Keratinocyte (primary cell): ENCODE measurements at regions not wholly inside any gene's neighbourhood (a gene's known extent, or its start where the extent isn't known, plus 50 kb on each side); places are given as distances from the start of the nearest gene placed in this dataset.

Source experiments
- DNase-seq: peaks from one replicate; pipeline ENCODE4 v3.0.0-alpha.2; 2011; ENCODE audit warnings: low read depth, missing footprints, low spot score
- FAIRE-seq: peaks from 2 replicates; lab custom pipeline; 2011; peaks lifted over from hg19 to GRCh38; lab: Jason Lieb, UNC
- H2AFZ ChIP-seq: 2 replicates; pipeline ENCODE4 v1.6.0; 2012; ENCODE audit warnings: low read length, control low read depth, inconsistent platforms; ENCODE audit not compliant: control insufficient read depth
- H3K27ac ChIP-seq: 2 replicates; pipeline ENCODE4 v1.5.1; 2011; ENCODE audit warnings: low read length; ENCODE audit not compliant: control insufficient read depth, insufficient read depth
- H3K27me3 ChIP-seq: 3 replicates; pipeline ENCODE4 v1.6.0; 2011; ENCODE audit warnings: low read length; ENCODE audit not compliant: control insufficient read depth, insufficient read depth; ENCODE audit errors: extremely low read depth
- H3K36me3 ChIP-seq, 2 experiments: 2 replicates in 1 of 2; 3 replicates in 1 of 2; pipeline ENCODE4 v1.5.1; 2011; ENCODE audit warnings: low read length in 2 of 2, mild to moderate bottlenecking in 1 of 2; ENCODE audit not compliant: control insufficient read depth in 2 of 2, insufficient read depth in 2 of 2; ENCODE audit errors: extremely low read depth in 1 of 2
- H3K4me1 ChIP-seq: 3 replicates; pipeline ENCODE4 v1.5.1; 2011; ENCODE audit warnings: low read length; ENCODE audit not compliant: control insufficient read depth, insufficient read depth; ENCODE audit errors: extremely low read depth
- H3K4me2 ChIP-seq: 3 replicates; pipeline ENCODE4 v1.6.0; 2011; ENCODE audit warnings: low read depth, low read length; ENCODE audit not compliant: control insufficient read depth, insufficient read depth; ENCODE audit errors: extremely low read depth
- H3K4me3 ChIP-seq, 3 experiments: fragments of 200-600 bp in 1 of 3; sonication (generic) in 1 of 3; 2 replicates in 2 of 3; 3 replicates in 1 of 3; pipeline ENCODE4 v1.5.1; 2011 to 2016; ENCODE audit warnings: low read length in 3 of 3, mild to moderate bottlenecking in 3 of 3, control low read depth in 2 of 3, inconsistent platforms in 1 of 3, low read depth in 1 of 3, mixed read lengths in 1 of 3, mixed run types in 1 of 3, moderate library complexity in 1 of 3; ENCODE audit not compliant: control insufficient read depth in 2 of 3, insufficient read depth in 2 of 3; ENCODE audit errors: extremely low read depth in 1 of 3
- H3K79me2 ChIP-seq: 2 replicates; pipeline ENCODE4 v1.6.0; 2012; ENCODE audit warnings: low read length; ENCODE audit not compliant: control insufficient read depth, insufficient read depth
- H3K9ac ChIP-seq: 3 replicates; pipeline ENCODE4 v1.6.0; 2011; ENCODE audit warnings: low read length; ENCODE audit not compliant: control insufficient read depth, insufficient read depth; ENCODE audit errors: extremely low read depth
- H3K9me1 ChIP-seq: 3 replicates; pipeline ENCODE4 v1.6.0; 2011; ENCODE audit warnings: low read length; ENCODE audit not compliant: control insufficient read depth, insufficient read depth; ENCODE audit errors: extremely low read depth
- H3K9me3 ChIP-seq: 2 replicates; pipeline ENCODE4 v1.5.1; 2012; ENCODE audit warnings: low read depth, low read length; ENCODE audit not compliant: control insufficient read depth
- H4K20me1 ChIP-seq: 3 replicates; pipeline ENCODE4 v1.6.0; 2011; ENCODE audit warnings: low read length; ENCODE audit not compliant: control insufficient read depth, insufficient read depth; ENCODE audit errors: extremely low read depth
- EZH2 ChIP-seq: IDR thresholded peaks from one replicate; pipeline ENCODE4 v1.6.1; 2012; ENCODE audit warnings: inconsistent platforms, mild to moderate bottlenecking, low read length, moderate library complexity
- dilution Hi-C: fragments of 300-500 bp; cut with MboI; formaldehyde crosslinking; loops from one replicate; pipeline ENCODE4 v1.7.0; 2020; ENCODE audit warnings: low sequenced_read_pairs; ENCODE audit not compliant: extremely low pct_ligation_motif_present
- TF ChIP-seq, protein P1 (sequence below), 3 experiments: IDR thresholded peaks in 1 of 3; conservative IDR thresholded peaks in 1 of 3; optimal IDR thresholded peaks in 1 of 3; 2 replicates in 2 of 3; 3 replicates in 1 of 3; pipeline versions ENCODE3 to v1.5.1; 2011; ENCODE audit warnings: low read length in 3 of 3, mild to moderate bottlenecking in 3 of 3, moderate library complexity in 2 of 3, control low read depth in 1 of 3, inconsistent platforms in 1 of 3; ENCODE audit not compliant: insufficient read depth in 2 of 3; ENCODE audit errors: extremely low read depth in 1 of 3

DNA sequence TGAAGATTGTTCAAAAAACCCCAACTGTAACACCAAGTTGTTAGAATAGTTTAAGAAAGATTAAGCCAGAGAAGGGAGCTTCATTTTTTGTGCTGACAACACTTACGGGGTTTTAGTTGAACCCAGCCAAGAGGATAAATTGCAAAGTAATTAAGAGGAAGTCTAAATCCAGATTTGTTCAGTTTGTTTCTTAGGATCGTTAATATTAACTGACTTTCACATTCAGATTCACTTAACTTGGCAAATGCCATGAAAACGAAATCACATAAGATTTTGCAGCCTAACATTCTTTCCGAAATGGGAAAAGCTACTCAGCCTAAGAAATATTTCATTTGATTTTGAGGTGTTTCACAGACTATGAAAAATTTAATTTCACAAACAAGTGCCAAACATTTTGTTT is 511.3 kb downstream of the TRIML1 start:
- no peak overlapping the region for H3K4me2 ChIP-seq
- no peak overlapping the region for H3K4me3 ChIP-seq
- no peaks in the 10 kb centered on the region for H3K4me1 ChIP-seq
- no peaks in the 10 kb centered on the region for H3K36me3 ChIP-seq
- H3K27me3 ChIP-seq, result no peaks in the 10 kb centered on the region
- H3K9me1 ChIP-seq, result no peaks in the 10 kb centered on the region
- H3K79me2 ChIP-seq, result no peaks in the 10 kb centered on the region
- no peak overlapping the region for H3K27ac ChIP-seq
- H2AFZ ChIP-seq, result no peak overlapping the region
- no peaks in the 10 kb centered on the region for H3K9me3 ChIP-seq
- TF ChIP-seq, protein P1, sequence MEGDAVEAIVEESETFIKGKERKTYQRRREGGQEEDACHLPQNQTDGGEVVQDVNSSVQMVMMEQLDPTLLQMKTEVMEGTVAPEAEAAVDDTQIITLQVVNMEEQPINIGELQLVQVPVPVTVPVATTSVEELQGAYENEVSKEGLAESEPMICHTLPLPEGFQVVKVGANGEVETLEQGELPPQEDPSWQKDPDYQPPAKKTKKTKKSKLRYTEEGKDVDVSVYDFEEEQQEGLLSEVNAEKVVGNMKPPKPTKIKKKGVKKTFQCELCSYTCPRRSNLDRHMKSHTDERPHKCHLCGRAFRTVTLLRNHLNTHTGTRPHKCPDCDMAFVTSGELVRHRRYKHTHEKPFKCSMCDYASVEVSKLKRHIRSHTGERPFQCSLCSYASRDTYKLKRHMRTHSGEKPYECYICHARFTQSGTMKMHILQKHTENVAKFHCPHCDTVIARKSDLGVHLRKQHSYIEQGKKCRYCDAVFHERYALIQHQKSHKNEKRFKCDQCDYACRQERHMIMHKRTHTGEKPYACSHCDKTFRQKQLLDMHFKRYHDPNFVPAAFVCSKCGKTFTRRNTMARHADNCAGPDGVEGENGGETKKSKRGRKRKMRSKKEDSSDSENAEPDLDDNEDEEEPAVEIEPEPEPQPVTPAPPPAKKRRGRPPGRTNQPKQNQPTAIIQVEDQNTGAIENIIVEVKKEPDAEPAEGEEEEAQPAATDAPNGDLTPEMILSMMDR (optimal IDR thresholded peaks at IDR 0.05 in 1 of 3, IDR thresholded peaks at IDR 0.05 in 1 of 3, conservative IDR thresholded peaks at IDR 0.05 in 1 of 3; ENCODE audit: extremely low read depth in 1 of 3, insufficient read depth in 2 of 3, low read length in 3 of 3), result no peak
- TF ChIP-seq EZH2, result no peak
- DNase-seq (no peak), FAIRE-seq (no peak)
- no peak overlapping the region for H3K9ac ChIP-seq
- H4K20me1 ChIP-seq, result no peaks in the 10 kb centered on the region
- dilution Hi-C loops, result no loop called here

DNA sequence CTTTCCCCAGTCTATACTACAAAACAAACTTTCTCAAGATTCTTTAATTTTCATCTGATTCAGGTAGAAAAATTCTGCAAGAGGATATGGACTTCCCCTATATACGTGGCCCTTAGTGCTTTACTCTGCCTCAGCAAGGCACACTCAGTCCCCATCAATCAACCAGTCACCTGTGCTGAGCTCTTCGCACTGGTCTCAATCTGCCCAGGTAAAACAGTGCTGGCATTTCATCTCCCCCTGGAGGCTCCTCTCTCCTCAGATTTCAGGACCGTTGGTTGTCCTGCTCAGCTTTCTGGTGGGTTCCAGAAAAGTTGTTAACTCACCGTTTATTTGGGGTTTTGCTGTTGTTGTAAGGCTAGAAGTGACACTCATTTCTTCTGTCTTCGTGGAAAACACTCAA is 518.1 kb downstream of the TRIML1 start:
- H4K20me1 ChIP-seq, result no peaks in the 10 kb centered on the region
- H3K27me3 ChIP-seq, result no peaks in the 10 kb centered on the region
- no peak overlapping the region for H2AFZ ChIP-seq
- no peak overlapping the region for H3K4me2 ChIP-seq
- H3K27ac ChIP-seq, result no peak overlapping the region
- H3K4me1 ChIP-seq, result no peaks in the 10 kb centered on the region
- H3K9me3 ChIP-seq, result no peaks in the 10 kb centered on the region
- no peaks in the 10 kb centered on the region for H3K36me3 ChIP-seq
- H3K9me1 ChIP-seq, result no peaks in the 10 kb centered on the region
- H3K4me3 ChIP-seq, result no peak overlapping the region
- no peak for DNase-seq
- no peak for FAIRE-seq
- no peak overlapping the region for H3K9ac ChIP-seq
- H3K79me2 ChIP-seq, result no peaks in the 10 kb centered on the region
- TF ChIP-seq, protein P1 (optimal IDR thresholded peaks at IDR 0.05 in 1 of 3, IDR thresholded peaks at IDR 0.05 in 1 of 3, conservative IDR thresholded peaks at IDR 0.05 in 1 of 3; ENCODE audit: extremely low read depth in 1 of 3, insufficient read depth in 2 of 3, low read length in 3 of 3), result no peak
- TF ChIP-seq EZH2, result no peak
- dilution Hi-C loops, result no loop called here
